Kidney tubule cell (primary cell): ENCODE measurements at regions not wholly inside any gene's neighbourhood (a gene's known extent, or its start where the extent isn't known, plus 50 kb on each side); places are given as distances from the start of the nearest gene placed in this dataset.
A peak's percentile ranks its signal among the peaks of the same experiment; 100 is the strongest.

Experiments used
- DNase-seq: peaks from one replicate; pipeline ENCODE4 v3.0.0-alpha.2; 2018; ENCODE audit warnings: low spot score

- no peak for DNase-seq
Observed at GRCh38 chr7:9981742-9982349, 991.8 kb upstream of the PHF14 start.

GRCh38 chr7:9983048-9983447 is 990.6 kb upstream of the PHF14 start:
- DNase-seq, result no peak

- no peak for DNase-seq
Observed at GRCh38 chr7:10015687-10016086, 958.0 kb upstream of the PHF14 start.

GRCh38 chr7:10022480-10022879 is 951.2 kb upstream of the PHF14 start:
- no peak for DNase-seq

GRCh38 chr7:10022957-10023356 is 950.7 kb upstream of the PHF14 start:
- peak; percentile 9 for DNase-seq

- no peak for DNase-seq
Observed at GRCh38 chr7:10034843-10035556, 938.7 kb upstream of the PHF14 start.

GRCh38 chr7:10036693-10037092 is 937.0 kb upstream of the PHF14 start:
- no peak for DNase-seq

- no peak for DNase-seq
Observed at GRCh38 chr7:10038351-10038750, 935.3 kb upstream of the PHF14 start.

GRCh38 chr7:10040674-10041073 is 933.0 kb upstream of the PHF14 start:
- no peak for DNase-seq

GRCh38 chr7:10070899-10071298 is 902.8 kb upstream of the PHF14 start:
- DNase-seq, result no peak

- DNase-seq, result no peak
Observed at GRCh38 chr7:10075866-10076265, 897.8 kb upstream of the PHF14 start.

- DNase-seq, result no peak
Observed at GRCh38 chr7:10076660-10077300, 896.9 kb upstream of the PHF14 start.

GRCh38 chr7:10079572-10079971 is 894.1 kb upstream of the PHF14 start:
- DNase-seq, result no peak

- DNase-seq, result no peak
Observed at GRCh38 chr7:10082896-10083295, 890.8 kb upstream of the PHF14 start.

GRCh38 chr7:10083766-10084165 is 889.9 kb upstream of the PHF14 start:
- DNase-seq, result no peak

GRCh38 chr7:10085231-10085630 is 888.4 kb upstream of the PHF14 start:
- DNase-seq, result no peak

GRCh38 chr7:10100572-10100971 is 873.1 kb upstream of the PHF14 start:
- DNase-seq, result no peak

GRCh38 chr7:10101351-10101750 is 872.3 kb upstream of the PHF14 start:
- no peak for DNase-seq

GRCh38 chr7:10104292-10104691 is 869.4 kb upstream of the PHF14 start:
- DNase-seq, result no peak

GRCh38 chr7:10106609-10107008 is 867.1 kb upstream of the PHF14 start:
- DNase-seq, result peak; percentile 12

GRCh38 chr7:10116511-10116910 is 857.2 kb upstream of the PHF14 start:
- DNase-seq, result peak; percentile 6

GRCh38 chr7:10117815-10118214 is 855.9 kb upstream of the PHF14 start:
- no peak for DNase-seq

- DNase-seq, result no peak
Observed at GRCh38 chr7:10120936-10121335, 852.7 kb upstream of the PHF14 start.

GRCh38 chr7:10121631-10122030 is 852.0 kb upstream of the PHF14 start:
- no peak for DNase-seq
